ENCODE measurements at regions not wholly inside any gene's neighbourhood (a gene's known extent, or its start where the extent isn't known, plus 50 kb on each side); places are given as distances from the start of the nearest gene placed in this dataset.
A peak's percentile ranks its signal among the peaks of the same experiment; 100 is the strongest.
"Not testable (repeated sequence)": the region's sequence is repeated elsewhere in the genome, so short reads cannot be mapped to it uniquely, and the experiment has no call there.

DNA sequence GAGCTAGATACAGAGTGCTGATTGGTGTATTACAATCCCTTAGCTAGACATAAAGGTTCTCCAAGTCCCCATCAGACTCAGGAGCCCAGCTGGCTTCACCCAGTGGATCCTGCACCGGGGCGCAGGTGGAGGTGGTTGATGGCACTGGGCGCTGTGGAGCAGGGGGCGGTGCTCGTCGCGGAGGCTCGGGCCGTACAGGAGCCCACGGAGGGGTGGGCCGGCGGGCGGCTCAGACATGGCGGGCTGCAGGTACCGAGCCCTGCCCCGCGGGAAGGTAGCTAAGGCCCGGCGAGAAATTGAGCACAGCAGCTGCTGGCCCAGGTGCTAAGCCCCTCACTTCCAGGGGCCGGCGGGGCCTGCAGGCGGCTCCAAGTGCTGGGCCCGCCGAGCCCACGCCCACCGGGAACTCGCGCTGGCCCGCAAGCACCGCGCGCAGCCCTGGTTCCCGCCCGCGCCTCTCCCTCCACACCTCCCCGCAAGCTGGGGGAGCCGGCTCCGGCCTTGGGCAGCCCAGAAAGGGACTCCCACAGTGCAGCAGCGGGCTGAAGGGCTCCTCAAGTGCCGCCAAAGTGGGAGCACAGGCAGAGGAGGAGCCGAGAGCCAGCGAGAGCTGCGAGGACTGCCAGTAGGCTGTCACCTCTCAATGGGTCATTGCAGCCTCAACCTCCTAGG lies 96.4 kb upstream of the MYO10 start:
- DNase-seq (ENCODE audit: low read depth in 4 of 4, low spot score in 3 of 4): not testable (repeated sequence)

DNA sequence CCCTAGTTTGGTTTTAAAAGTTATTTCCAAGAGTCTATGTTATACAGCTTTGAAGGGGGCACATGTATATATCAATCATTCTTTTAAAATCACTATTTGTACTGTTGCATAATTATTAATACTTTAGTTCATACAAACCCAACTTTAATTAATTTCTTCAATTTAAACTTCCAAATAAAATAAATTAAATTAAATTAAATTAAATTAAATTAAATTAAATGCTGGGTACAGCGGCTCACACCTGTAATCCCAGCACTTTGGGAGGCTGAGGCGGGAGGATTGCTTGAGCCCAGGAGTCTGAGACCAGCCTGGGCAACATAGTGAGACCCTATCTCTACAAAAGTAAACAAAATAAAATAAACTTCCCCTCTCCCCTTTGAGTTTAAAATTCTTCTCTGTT lies 98.9 kb upstream of the MYO10 start:
- DNase-seq (ENCODE audit: low read depth in 4 of 4, low spot score in 3 of 4): not testable (repeated sequence)

DNA sequence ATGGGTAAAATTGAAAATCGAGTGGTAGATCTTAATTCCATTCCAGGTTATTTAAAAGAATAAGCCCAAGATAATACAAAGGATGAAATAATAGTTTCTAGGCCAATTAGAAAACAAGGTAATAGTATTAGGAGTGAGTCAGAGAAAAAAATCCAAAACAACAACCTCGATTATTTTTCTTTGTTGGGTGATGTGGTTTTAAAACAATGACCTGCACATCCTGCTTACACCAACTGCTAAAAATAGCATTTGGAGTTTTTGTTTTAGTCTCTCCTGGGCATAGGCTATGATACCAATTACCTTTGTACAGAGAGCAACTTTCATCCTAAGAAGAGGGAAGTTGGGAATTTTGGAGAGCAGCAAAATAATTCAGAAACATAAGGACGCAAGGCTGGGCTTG lies 101.7 kb upstream of the MYO10 start:
- no peak for DNase-seq (ENCODE audit: low read depth in 4 of 4, low spot score in 3 of 4)

DNA sequence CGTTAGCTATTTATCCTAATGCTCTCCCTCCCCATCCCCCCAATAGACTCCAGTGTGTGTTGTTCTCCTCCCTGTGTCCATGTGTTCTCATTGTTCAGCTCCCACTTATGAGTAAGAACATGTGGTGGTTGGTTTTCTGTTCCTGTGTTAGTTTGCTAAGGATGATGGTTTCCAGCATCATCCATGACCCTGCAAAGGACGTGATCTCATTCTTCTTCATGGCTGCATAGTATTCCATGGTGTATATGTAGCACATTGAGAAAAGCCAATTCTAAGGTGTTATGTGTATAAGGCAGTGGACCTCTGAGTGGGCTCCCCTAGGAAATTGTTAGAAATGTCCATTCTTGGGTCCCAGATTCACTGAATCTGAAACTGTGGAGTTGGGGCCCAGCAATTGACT lies 103.1 kb upstream of the MYO10 start:
- no peak for DNase-seq (ENCODE audit: low read depth in 4 of 4, low spot score in 3 of 4)

DNA sequence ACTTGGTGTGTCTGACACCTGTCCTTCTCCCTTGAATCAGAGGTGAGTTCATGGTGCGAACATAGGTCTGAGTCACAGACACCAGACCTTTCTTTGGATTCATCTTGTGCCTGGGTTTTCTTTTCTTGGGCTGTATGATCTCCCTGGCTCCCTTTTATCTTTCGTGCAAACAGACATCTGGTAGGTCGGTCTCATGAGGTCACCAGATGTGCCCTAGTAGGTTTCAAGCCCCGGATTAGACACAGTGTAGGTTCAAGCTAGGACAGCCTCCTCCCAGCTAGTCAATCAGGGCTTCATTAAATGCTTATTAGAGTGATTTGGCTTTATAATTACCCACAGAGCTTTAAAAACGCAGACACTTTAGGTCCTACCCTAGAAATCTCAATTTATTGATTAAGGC lies 106.0 kb upstream of the MYO10 start:
- no peak for DNase-seq (ENCODE audit: low read depth in 4 of 4, low spot score in 3 of 4)

DNA sequence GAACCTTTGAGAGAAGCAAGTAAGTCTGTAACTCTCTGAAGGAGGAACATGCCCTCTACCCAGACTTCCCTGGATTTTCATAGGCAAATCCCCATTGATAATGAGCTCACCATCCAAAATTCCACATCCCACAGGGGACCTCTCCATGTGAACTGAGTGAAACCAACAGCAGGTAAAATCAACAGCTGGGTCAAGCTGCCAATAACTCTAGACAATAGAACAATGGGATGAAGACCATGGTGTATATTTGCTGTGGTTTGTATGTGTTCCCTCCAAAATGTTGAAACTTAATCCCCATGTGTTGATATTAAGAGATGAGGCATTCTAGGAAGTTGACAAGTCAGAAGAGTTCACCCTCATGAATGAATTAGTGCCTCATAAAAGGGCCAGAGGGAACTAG lies 110.2 kb upstream of the MYO10 start:
- no peak for DNase-seq (ENCODE audit: low read depth in 4 of 4, low spot score in 3 of 4)

DNA sequence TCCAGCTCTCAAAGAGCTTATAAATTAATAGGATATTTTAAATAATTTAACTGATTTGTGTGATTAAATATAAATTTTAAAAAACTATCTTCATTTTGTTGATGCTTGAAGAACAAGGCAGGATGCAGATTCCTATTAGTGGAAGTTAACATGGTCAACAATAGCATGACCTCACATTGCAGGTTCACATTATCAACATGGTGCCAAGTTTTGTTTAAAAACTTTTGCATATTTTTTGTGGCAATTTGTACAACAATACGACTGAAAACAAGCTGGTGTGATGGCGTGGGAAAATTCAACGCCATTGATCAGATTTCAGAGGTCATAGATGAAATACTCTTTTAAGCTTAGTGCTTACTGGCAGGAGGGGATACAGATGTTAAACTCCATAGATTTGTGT lies 114.1 kb upstream of the MYO10 start:
- no peak for DNase-seq (ENCODE audit: low read depth in 4 of 4, low spot score in 3 of 4)

DNA sequence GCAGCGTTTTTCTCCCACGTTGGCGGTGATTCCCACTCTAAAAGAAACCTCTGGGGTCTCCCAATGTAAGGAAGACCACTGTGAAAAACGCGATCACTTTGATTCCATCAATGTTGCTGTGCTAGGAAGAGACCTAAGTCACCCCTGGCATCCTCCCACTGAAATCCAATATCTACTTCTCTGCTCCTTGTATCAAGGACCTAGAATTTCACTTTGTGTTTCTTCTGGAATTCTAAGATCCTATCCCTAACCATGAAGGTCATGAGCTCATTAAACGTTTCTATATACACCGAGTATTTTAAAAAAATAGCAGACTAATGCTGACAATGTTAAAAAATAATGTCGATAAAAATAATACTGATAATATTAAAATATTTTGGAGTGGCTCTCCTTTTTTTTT lies 118.8 kb upstream of the MYO10 start:
- no peak for DNase-seq (ENCODE audit: low read depth in 4 of 4, low spot score in 3 of 4)

DNA sequence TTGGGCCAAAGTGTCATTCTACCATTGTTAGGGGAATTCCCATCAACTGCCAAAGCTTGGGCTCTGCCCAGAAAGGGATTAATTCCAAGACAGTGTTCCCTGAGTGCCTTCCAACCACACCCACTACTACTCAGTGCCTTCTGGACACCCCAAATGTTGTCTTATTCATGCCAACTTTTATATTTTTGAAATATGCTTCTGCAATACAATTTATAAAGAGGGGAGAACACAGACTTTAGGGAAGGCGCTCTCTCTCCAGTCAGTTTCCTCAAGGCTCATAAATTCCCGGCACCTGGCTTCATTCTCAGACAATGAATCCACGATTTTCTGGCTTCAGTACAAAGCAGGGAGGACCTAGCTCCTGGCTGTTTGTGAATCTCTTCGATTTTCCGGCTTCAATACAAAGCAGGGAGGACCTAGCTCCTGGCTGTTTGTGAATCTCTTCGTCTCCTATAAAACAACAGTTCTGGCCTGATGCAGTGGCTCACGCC lies 120.1 kb upstream of the MYO10 start:
- no peak for DNase-seq (ENCODE audit: low read depth in 4 of 4, low spot score in 3 of 4)

DNA sequence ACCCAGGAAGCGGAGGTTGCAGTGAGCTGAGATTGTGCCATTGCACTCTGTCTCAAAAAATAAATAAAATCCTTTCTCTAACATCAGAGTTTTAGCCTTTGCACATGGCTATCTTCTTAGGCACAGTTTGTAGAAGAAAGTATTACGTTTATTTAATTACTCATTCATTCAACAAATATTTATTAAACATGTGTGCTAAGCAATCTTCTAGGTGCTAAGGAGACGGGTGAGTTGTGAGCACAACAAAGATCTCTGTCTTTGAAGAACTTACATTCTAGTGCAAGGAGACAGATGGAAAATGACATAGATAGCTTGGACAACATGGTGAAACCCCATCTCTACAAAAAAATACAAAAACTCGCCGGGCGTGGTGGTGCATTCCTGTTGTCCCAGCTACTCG lies 122.3 kb upstream of the MYO10 start:
- DNase-seq (ENCODE audit: low read depth in 4 of 4, low spot score in 3 of 4): no peak

DNA sequence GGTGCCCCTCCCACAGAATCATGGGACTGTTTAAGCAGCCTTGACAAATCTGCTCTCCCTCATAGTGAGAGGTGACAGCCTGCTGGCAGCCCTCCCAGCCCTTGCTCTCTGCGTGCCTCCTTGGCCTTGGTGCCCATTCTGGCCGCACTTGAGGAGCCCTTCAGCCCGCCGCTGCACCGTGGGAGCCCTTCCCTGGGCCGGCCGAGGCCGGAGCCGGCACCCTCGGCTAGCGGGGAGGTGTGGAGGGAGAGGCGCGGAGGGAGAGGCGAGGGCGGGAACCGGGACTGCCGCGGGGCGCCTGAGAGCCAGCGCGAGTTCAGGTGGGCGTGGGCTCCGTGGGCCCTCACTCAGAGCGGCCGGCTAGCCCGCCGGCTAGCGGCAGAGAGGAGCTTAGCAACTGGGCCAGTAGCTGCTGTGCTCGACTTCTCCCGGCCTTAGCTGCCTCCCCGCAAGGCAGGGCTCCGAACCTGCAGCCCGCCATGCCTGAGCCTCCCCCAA lies 125.9 kb upstream of the MYO10 start:
- no peak for DNase-seq (ENCODE audit: low read depth in 4 of 4, low spot score in 3 of 4)

DNA sequence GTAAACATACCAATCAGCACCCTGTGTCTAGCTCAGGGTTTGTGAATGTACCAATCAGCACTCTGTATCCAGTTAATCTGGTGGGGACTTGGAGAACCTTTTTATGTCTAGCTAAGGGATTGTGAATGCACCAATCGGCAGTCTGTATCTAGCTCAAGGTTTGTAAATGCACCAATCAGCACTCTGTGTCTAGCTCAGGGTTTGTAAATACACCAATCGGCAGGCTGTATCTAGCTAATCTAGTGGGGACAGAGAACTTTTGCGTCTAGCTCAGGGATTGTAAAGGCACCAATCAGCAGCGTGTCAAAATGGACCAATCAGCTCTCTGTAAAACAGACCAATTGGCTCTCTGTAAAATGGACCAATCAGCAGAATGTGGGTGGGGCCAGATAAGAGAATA lies 126.7 kb upstream of the MYO10 start:
- not testable (repeated sequence) for DNase-seq (ENCODE audit: low read depth in 4 of 4, low spot score in 3 of 4)

DNA sequence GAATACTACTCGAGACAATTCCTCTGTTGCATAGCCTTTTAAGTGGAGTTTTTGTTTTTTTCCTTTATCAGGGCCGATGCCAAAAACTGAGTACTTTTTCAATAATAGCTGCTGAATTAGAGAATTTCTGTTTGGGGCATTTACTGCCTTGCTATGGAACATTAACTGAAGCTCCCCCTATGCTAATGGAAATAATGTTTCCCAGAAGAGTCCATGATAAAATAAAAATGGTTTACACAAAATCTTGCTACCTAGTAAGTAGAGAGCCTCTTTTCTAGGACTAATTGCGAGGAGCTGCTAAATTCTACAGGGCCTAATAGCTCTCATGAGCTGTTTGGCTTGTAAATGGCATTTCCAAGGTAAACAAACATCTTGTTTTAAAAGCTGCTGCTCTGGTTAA lies 128.2 kb upstream of the MYO10 start:
- no peak for DNase-seq (ENCODE audit: low read depth in 4 of 4, low spot score in 3 of 4)

DNA sequence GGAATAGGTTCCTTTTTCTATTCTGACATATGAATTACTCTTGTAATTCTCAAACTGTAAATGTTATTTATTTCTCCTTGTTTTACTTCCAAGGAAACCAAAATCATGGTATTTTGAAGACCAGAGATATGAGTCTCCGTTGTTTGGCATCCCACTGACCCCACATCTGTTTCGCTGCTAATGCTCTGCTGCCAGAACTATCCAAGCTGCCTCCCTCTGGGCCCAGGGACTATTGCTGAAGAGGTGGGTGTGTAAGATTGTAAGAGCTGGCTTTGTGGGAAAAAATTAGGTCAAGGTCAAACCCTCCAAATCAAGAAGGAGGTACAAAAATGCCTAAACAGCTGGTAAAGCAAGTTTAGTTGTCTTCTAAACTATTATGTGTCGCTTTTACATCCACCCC lies 129.4 kb upstream of the MYO10 start:
- DNase-seq (ENCODE audit: low read depth in 4 of 4, low spot score in 3 of 4): no peak

DNA sequence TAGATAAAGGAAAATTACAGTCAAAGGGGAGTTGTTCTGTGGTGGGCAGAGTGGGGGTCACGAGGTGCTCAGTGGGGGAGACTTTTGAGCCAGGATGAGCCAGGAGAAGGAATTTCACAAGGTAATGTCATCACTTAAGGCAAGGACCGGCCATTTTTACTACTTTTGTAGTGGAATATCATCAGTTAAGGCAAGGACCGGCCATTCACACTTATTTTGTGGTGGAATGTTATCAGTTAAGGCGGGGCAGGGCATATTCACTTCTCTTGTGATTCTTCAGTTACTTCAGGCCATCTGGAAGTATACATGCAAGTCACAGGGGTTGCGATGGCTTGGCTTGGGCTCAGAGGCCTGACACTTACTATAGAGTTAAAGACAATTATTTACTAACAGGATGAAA lies 129.9 kb upstream of the MYO10 start:
- not testable (repeated sequence) for DNase-seq (ENCODE audit: low read depth in 4 of 4, low spot score in 3 of 4)

DNA sequence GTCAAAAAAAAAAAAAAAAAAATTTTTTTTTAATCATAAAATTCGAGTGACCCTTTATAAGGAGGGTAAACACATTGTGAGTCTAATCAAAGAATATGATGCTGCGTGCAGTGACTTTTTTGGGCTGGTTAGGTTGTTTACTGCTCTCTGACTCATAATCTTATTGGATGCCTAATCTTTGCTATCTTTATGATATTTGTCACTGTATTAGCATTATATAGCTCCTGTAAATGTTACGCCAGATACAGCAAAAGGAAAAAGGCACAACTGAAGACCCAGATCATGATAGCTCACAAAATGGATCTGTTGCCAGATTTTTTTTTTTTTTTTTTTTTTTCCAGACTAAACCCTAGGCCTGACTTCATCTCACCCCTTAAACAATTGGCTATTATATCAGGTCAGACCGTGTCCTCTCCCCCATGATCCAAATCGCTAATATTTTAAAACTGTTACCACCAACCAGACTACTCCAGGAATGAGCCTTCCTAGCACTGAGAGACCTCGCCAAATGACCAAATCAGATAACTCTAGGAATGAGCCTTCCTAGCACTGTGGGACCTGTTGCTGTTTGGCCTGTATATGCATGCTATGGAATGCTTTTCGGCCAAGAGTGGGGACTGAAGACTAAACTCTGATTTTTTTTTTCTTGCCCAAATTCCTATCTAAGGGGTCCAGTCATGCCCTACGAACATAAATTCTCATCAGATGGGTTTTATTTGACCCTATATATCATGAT lies 131.7 kb upstream of the MYO10 start:
- DNase-seq (ENCODE audit: low read depth in 4 of 4, low spot score in 3 of 4): no peak

DNA sequence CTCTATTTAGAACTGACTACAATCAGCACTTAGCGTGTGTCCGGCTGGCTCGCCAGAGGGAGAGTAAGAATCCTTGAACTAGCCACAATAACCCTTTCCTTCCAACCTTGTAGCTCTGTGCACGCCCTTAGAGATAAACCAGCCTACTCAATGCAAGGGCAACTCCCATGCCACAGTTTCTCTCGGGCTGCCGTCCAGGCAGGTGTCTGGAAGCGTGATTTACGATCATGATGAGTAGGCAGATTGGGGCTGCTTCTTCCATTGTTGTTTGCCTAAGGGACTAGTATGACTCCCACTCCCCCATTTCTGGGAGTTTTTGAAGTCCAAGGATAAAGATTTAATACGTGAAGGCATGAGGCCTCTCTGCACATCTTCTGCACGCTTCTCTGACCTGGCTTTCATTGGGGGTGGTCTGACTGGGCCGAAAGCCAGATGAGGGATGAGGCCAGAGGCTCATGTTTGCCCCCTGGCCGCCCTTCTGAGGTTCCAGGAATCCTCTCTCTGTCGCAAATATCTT lies 134.0 kb upstream of the MYO10 start:
- DNase-seq (ENCODE audit: low read depth in 4 of 4, low spot score in 3 of 4): peak in 3 of 4 donors; percentile 61 to 65 (median 63)

DNA sequence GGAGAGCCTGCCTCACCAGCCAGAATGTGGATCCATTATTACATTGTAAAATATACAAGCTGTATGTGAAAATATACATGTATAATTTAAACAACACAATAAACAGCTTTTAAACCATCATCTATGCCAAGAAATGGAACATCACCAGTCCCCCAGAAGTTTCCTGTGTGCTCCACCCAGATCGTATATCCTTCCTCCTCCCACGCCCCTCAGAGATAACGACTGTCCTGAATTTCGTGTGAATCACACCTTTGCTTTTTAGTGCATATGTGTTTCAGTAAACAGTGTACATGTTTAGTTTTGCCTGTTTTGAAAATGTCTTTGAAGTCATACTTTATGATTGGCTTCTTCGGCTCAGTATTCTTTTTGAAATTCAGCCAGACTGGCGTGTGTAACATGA lies 134.6 kb upstream of the MYO10 start:
- DNase-seq (ENCODE audit: low read depth in 4 of 4, low spot score in 3 of 4): no peak

DNA sequence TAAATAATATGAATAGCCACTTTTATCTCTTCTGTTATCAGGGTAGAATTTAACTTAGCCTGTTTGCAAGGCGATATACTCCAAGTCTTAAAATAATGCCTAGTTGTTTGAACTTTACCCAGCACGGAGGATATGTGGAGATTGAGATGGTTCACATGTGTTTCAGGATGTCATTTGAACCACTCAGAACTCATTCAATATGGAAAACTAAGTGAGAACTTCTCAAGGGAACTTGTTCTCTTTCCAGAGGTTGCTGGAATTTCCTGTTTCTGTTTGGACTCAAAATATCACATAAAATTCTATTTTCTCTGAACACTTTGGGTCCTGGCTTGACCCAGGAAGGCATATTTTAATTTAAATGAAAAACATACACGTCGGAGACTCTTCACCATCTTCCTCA lies 139.1 kb upstream of the MYO10 start:
- no peak for DNase-seq (ENCODE audit: low read depth in 4 of 4, low spot score in 3 of 4)

DNA sequence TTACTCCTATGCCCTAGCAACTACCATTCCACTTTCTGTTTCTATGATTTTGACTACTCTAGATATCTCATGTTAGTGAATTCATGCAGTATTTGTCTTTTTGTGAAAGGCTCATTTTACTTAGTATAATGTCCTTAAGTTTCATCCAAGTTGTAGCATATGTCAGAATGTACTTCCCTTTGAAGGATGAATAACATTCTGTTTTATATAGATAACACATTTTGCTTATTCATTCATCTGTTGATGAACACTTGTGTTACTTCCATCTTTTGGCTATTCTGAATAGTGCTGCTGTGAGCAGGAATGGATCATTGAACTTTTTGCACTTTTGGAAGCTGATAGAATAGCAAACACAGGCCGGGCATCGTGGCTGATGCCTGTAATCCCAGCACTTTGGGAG lies 140.2 kb upstream of the MYO10 start:
- DNase-seq (ENCODE audit: low read depth in 4 of 4, low spot score in 3 of 4): no peak

DNA sequence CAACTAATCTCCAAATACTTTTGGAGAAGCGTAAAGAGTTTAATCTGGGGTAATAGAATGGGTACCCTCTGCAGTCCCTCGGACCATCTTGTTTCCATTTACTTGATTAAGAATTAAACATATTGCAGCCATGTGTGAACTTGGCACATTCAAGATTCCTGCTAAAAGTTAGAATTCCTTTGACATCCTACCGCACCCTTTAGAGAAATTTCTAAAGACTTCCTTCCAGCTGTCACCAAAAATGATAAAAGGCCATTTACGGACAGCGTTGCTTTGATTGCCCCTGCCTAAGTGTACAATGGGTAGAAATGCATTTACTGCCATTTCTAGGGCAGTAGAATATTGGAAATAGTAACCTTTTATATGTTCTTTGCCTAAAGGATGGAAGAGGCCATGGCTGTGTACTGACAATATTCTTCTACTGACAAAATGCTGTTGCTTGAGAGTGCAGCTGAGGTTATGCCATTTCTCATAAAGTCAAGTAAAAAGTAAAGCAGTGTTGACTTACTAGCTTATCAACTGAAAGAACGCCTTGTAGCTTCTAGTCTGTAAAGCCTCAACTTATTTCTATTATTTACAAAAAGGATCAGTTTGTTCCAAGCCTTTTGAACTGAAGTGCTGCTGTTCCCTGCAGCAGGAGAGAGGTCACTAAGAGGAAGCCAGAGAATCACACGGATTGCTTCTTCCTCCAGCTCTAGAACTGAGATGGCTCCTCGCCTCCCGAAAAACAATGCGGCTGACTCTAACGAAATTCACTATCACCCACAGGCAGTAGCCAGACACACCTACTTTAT lies 139.8 kb upstream of the BASP1 start:
- no peak for DNase-seq (ENCODE audit: low read depth in 4 of 4, low spot score in 3 of 4)
